SK-N-SH treated with all-trans-retinoic acid at 6 μM for 48 hours (cell line): ENCODE measurements at regions not wholly inside any gene's neighbourhood (a gene's known extent, or its start where the extent isn't known, plus 50 kb on each side); places are given as distances from the start of the nearest gene placed in this dataset.

ENCODE experiments used
- BACH2 ChIP-seq: fragments of 250-450 bp; sonication (Bioruptor Pico); IDR thresholded peaks from 2 replicates; pipeline ENCODE4 v1.9.0; 2021; ENCODE audit warnings: mild to moderate bottlenecking, borderline replicate concordance
- CREB5 ChIP-seq: fragments of 250-450 bp; sonication (Bioruptor Pico); IDR thresholded peaks from 2 replicates; pipeline ENCODE4 v1.5.1; 2020; ENCODE audit warnings: low read depth, mild to moderate bottlenecking, moderate library complexity
- CSDC2 ChIP-seq: fragments of 250-450 bp; sonication (Bioruptor Pico); IDR thresholded peaks from 2 replicates; pipeline ENCODE4 v1.5.0; 2020; ENCODE audit warnings: mild to moderate bottlenecking, moderate library complexity
- ESRRG ChIP-seq: fragments of 250-450 bp; sonication (Bioruptor Pico); IDR thresholded peaks from 2 replicates; pipeline ENCODE4 v1.6.1; 2021; ENCODE audit warnings: mild to moderate bottlenecking
- PPARA ChIP-seq: fragments of 250-450 bp; sonication (Bioruptor Pico); IDR thresholded peaks from 2 replicates; pipeline ENCODE4 v1.5.0; 2020; ENCODE audit warnings: mild to moderate bottlenecking, borderline replicate concordance
- SNAI2 ChIP-seq: fragments of 250-450 bp; sonication (Bioruptor Pico); IDR thresholded peaks from 2 replicates; pipeline ENCODE4 v1.5.0; 2020; ENCODE audit warnings: mild to moderate bottlenecking, moderate library complexity
- TCF4 ChIP-seq: fragments of 250-450 bp; sonication (Bioruptor Pico); IDR thresholded peaks from 2 replicates; pipeline ENCODE4 v1.8.0; 2021; ENCODE audit warnings: mild to moderate bottlenecking, moderate library complexity, borderline replicate concordance
- TSHZ2 ChIP-seq: fragments of 250-450 bp; sonication (Bioruptor Pico); IDR thresholded peaks from 2 replicates; pipeline ENCODE4 v1.5.0; 2020; ENCODE audit warnings: mild to moderate bottlenecking, moderate library complexity
- ZFP3 ChIP-seq: fragments of 250-450 bp; sonication (Bioruptor Pico); IDR thresholded peaks from 2 replicates; pipeline ENCODE4 v1.5.0; 2020; ENCODE audit warnings: mild to moderate bottlenecking, moderate library complexity
- ZNF8 ChIP-seq: fragments of 450-650 bp; formaldehyde crosslinking; IDR thresholded peaks from 2 replicates; pipeline ENCODE4 v1.5.0; 2020; ENCODE audit warnings: mild to moderate bottlenecking, moderate library complexity
- TF ChIP-seq, protein P1 (sequence below): fragments of 250-450 bp; sonication (Bioruptor Pico); IDR thresholded peaks from 2 replicates; pipeline ENCODE4 v1.8.0; 2020; ENCODE audit warnings: mild to moderate bottlenecking, moderate library complexity, borderline replicate concordance
- TF ChIP-seq, protein P2 (sequence below): fragments of 250-450 bp; sonication (Bioruptor Pico); IDR thresholded peaks from 2 replicates; pipeline ENCODE4 v1.8.0; 2021; ENCODE audit warnings: low read depth, mild to moderate bottlenecking, moderate library complexity, borderline replicate concordance

GRCh38 chr2:37527361-37527760, 144.1 kb downstream of the CDC42EP3 start:
- no peak for TF ChIP-seq BACH2 (CRISPR knock-in tag)
- TF ChIP-seq TCF4 (CRISPR knock-in tag): no peak
- TF ChIP-seq PPARA (CRISPR knock-in tag): no peak
- TF ChIP-seq ZFP3: no peak
- TF ChIP-seq, protein P1, sequence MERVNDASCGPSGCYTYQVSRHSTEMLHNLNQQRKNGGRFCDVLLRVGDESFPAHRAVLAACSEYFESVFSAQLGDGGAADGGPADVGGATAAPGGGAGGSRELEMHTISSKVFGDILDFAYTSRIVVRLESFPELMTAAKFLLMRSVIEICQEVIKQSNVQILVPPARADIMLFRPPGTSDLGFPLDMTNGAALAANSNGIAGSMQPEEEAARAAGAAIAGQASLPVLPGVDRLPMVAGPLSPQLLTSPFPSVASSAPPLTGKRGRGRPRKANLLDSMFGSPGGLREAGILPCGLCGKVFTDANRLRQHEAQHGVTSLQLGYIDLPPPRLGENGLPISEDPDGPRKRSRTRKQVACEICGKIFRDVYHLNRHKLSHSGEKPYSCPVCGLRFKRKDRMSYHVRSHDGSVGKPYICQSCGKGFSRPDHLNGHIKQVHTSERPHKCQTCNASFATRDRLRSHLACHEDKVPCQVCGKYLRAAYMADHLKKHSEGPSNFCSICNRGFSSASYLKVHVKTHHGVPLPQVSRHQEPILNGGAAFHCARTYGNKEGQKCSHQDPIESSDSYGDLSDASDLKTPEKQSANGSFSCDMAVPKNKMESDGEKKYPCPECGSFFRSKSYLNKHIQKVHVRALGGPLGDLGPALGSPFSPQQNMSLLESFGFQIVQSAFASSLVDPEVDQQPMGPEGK (CRISPR knock-in tag): no peak
- TF ChIP-seq ZNF8: no peak
- TF ChIP-seq, protein P2, sequence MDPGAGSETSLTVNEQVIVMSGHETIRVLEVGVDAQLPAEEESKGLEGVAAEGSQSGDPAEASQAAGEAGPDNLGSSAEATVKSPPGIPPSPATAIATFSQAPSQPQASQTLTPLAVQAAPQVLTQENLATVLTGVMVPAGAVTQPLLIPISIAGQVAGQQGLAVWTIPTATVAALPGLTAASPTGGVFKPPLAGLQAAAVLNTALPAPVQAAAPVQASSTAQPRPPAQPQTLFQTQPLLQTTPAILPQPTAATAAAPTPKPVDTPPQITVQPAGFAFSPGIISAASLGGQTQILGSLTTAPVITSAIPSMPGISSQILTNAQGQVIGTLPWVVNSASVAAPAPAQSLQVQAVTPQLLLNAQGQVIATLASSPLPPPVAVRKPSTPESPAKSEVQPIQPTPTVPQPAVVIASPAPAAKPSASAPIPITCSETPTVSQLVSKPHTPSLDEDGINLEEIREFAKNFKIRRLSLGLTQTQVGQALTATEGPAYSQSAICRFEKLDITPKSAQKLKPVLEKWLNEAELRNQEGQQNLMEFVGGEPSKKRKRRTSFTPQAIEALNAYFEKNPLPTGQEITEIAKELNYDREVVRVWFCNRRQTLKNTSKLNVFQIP (CRISPR knock-in tag): no peak
- no peak for TF ChIP-seq CREB5 (CRISPR knock-in tag)
- TF ChIP-seq SNAI2 (CRISPR knock-in tag): no peak
- no peak for TF ChIP-seq CSDC2 (CRISPR knock-in tag)
- TF ChIP-seq TSHZ2 (CRISPR knock-in tag): no peak
- no peak for TF ChIP-seq ESRRG
